Esophagus squamous epithelium (tissue), 4 donors: ENCODE measurements at regions not wholly inside any gene's neighbourhood (a gene's known extent, or its start where the extent isn't known, plus 50 kb on each side); places are given as distances from the start of the nearest gene placed in this dataset.

Experiments
- POLR2A ChIP-seq, 4 donors: fragments of 450-650 bp; IDR thresholded peaks; one replicate each; pipeline ENCODE4 v1.6.1; 2017; ENCODE audit warnings: antibody characterized with exemption in 4 of 4, mild to moderate bottlenecking in 4 of 4, moderate library complexity in 3 of 4
- TF ChIP-seq, protein P1 (sequence below), 6 experiments: fragments of 450-650 bp in 4 of 6; fragments of 200-600 bp in 2 of 6; sonication (generic) in 2 of 6; IDR thresholded peaks; one replicate each; pipeline ENCODE4 v1.5.1; 2016 to 2019; ENCODE audit warnings: antibody characterized with exemption in 6 of 6, mild to moderate bottlenecking in 4 of 6, moderate library complexity in 4 of 6

DNA sequence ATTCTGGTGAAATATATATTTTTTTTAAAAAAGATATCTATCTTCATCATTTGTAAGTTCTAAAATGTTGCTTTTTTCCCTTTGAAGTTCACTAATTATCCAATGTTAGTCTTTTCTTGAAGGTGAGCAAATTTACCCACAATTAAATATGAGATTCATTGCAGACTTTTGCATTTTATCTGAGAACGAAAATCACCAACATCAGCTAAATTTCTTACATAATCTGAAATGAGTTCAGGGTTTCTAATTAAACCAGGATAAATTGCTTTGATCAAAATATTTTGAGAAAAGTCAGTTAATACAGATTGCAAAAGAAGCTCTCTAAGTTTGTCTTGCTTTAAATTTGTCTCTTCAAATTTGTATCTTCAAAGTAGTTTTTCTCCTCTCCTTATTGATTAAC lies 486.4 kb upstream of the FSTL5 start:
- no peak for TF ChIP-seq POLR2A (IDR thresholded peaks at IDR 0.05)
- TF ChIP-seq, protein P1, sequence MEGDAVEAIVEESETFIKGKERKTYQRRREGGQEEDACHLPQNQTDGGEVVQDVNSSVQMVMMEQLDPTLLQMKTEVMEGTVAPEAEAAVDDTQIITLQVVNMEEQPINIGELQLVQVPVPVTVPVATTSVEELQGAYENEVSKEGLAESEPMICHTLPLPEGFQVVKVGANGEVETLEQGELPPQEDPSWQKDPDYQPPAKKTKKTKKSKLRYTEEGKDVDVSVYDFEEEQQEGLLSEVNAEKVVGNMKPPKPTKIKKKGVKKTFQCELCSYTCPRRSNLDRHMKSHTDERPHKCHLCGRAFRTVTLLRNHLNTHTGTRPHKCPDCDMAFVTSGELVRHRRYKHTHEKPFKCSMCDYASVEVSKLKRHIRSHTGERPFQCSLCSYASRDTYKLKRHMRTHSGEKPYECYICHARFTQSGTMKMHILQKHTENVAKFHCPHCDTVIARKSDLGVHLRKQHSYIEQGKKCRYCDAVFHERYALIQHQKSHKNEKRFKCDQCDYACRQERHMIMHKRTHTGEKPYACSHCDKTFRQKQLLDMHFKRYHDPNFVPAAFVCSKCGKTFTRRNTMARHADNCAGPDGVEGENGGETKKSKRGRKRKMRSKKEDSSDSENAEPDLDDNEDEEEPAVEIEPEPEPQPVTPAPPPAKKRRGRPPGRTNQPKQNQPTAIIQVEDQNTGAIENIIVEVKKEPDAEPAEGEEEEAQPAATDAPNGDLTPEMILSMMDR (IDR thresholded peaks at IDR 0.05) = no peak
